ENCODE measurements at regions not wholly inside any gene's neighbourhood (a gene's known extent, or its start where the extent isn't known, plus 50 kb on each side); places are given as distances from the start of the nearest gene placed in this dataset.

DNA sequence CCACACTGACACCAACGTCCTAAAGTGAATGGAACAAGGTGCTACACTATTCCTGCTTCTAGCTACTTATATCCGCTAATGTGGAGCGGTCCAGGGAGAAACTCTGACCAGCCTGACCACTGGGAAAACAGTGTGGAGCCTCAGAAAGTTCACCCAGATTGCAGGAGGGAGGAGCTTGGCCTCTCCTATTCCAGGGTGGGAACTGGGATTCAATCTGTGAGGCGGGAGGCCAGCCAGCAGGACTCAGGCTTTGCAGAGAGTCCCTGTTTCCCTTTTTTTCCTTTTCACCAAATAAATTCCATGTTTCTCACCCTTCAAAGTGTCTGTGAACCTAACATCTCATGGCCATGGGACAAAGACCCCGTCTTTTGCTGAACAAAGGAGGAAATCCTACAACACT, 86.4 kb upstream of the SEMA3C start:
- TF ChIP-seq CTCF (IDR thresholded peaks at IDR 0.05; ENCODE audit: extremely low read depth in 1 of 2, insufficient read depth in 1 of 2, low read depth in 1 of 2, low read length in 2 of 2) (no peak), EZH2 (IDR thresholded peaks at IDR 0.05; ENCODE audit: borderline replicate concordance, low read depth, low read length, severe bottlenecking) (no peak), JUN (IDR thresholded peaks at IDR 0.05; ENCODE audit: borderline replicate concordance, insufficient read depth, insufficient read length, low read depth) (no peak), POLR2A (IDR thresholded peaks at IDR 0.05; ENCODE audit: low read depth, low read length) (no peak), MYC (IDR thresholded peaks at IDR 0.05; ENCODE audit: low read depth, low read length) (no peak), POLR2AphosphoS5 (IDR thresholded peaks at IDR 0.05; ENCODE audit: insufficient read depth, low read depth, low read length) (no peak), MAX (IDR thresholded peaks at IDR 0.05; ENCODE audit: insufficient read depth, insufficient read length) (no peak)
